COLO668 (cell line): ENCODE measurements at regions not wholly inside any gene's neighbourhood (a gene's known extent, or its start where the extent isn't known, plus 50 kb on each side); places are given as distances from the start of the nearest gene placed in this dataset.

Experiments used
- DNase-seq: peaks from one replicate; lab custom pipeline; 2025; ENCODE audit not compliant: unreplicated experiment; lab: John Stamatoyannopoulos, UW

DNA sequence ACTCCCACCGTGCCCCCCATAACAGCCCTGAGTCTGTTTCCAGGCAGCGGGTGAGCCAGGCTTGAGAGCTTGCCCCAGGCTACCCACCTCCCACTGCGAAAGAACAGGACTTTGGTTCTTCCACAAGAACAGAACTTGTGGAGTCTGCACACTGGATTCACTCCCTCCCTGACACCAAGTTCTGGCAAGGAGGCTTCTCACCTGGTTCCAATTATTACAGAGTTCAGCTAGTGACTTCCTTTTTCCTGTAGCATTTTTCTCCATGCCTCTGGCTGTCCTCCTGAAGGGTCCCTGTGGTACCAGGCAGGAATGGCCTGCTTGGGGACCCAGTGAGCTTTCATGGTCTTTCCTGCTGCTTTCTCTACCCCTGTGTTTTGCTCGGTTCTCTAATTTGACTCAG lies 208.6 kb upstream of the SFRP2 start:
- no peak for DNase-seq

DNA sequence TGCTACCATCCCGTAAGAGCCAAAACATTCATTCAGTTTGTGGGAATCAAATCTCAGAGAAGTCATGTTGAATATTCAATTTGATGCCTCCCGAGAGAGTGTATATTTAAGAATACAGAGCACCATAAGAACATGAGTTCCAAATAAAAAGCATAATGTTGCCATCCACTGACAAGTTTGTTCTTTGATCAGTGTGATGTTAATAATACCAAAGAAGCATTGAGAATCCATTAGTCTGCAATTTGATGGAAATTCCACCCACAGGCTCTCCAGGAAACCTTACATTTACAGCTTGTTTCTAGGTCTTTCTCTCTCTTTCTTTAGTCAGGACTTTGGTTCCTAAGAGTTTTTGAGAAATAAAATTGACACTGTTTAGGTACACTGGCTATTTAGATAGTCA lies 200.6 kb upstream of the SFRP2 start:
- DNase-seq, result no peak

DNA sequence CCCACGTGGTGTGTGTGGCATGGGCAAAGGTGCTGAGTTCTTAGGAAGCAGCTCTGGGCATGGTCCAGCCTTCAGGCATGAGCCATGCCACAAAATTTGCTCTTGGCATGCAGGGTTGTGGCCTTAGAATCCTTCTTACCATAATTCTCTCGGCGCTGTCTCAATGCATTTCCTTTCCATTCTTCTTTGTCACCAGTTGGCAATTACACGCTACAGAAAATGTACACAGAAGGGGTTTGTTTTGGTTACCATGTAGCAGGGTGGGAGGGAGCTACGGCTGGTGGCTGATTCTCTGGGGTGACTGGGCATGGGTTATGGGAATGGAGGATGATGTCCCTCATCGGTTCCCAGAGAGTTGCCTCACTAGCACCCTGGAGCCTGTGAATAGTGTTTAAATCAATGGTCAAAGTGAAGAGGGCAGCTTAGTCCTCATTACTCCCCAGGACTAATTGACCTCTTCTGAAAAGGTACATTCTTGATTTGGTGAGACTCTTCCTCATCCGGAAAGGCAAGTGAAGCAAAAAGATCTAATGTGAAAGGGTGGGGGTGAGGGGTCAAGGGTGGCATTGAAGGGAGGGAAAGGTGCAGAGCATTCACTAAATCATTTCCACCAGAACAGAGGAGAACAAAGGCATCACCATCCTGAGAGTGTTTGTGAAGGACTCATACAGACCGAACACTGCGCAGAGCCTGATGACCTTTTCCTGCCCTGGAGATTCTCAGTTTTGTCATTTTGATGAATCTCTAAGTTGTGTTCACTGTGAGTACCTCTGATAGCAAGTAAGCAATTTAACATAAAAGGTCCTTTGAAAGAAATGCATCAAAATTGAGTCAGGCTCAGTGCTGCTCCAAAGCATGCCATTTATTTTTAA lies 199.8 kb upstream of the SFRP2 start:
- DNase-seq, result no peak

DNA sequence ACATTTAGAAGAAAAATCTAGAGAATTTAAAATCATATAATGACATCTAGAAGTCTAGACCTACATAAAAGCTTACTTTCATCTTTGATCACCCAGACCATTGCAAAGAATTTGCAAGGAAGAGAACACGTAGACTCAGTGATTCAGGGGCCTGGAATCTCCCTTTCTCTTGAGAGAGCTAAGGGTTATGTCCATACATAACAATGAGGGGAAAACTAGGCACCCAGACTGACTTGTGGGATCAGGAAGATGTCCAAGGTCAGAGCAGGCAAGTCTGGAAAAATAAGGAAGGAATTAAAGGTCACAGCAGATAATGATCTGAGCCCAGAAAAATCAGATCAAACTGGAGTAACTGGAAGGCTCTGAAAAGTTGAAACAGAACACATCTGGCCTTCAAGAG lies 198.4 kb upstream of the SFRP2 start:
- no peak for DNase-seq

DNA sequence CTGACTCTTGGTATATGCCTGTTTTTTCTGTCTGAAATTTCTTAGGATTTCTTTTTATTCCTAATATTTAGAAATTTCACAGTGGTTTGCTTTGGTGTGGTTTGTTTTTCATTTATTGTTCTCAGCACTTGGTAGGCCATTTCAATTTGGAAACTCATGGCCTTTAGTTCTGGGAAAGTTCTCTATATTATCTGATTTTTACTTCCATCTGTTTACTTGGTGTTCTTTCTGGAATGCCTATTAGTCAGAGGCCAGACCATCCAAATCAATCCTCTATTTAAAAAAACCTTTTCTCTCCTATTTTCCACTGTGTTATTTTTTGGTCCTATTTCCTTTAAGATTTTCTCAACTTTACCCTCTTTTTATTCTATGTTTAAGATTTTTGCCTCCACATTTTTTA lies 188.1 kb upstream of the SFRP2 start:
- DNase-seq, result no peak

DNA sequence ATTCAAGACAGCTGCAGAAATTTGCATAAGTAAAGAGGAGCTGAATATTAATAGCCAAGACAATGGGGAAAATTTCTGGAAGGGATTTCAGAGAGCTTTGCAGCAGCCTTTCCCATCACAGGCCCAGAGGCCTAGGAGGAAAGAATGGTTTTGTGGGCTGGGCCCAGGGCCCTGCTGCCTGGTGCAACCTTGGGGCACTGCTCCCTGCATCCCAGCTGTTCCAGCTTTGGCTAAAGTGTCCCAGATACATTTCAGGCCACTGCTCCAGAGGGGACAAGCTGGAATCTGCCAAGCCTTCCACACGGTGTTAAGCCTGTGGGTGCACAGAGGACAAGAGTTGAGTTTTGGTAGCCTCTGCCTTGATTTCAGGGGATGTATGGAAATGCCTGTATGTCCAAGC lies 185.6 kb upstream of the SFRP2 start:
- no peak for DNase-seq

DNA sequence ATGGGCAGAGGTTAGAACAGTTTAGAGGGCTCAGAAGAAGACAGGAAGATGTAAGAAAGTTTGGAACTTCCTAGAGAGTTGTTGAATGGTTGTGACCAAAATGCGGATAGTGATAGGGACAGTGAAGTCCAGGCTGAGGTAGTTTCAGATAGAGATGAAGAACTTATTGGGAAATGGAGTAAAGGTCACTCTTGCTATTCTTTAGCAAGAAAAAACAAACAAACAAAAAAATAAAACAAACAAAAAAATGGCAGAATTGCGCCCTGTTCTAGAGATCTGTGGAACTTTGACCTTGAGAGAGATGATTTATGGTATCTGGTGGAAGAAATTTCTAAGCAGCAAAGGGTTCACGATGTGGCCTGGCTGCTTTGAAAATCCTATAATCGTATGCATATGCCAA lies 185.1 kb upstream of the SFRP2 start:
- DNase-seq, result no peak

DNA sequence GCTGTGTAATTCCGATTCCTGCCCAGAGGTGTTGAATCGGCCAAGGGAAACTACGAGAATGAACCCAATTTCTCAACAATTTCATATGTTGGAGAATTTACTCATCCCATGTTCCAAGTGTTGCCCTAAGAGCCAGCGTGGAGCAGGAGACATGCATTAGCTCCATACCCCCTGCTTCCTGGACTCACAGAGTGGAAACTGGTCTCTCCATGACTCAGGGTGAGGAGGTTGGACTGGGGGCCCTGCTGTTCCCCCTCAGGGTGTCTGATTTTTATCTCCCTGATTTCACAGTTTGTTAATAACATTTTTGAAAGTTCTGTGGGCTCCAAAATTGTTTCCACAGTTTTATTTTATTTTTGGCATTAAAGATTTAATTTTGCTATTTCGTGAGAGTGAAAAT lies 183.0 kb upstream of the SFRP2 start:
- DNase-seq, result no peak

DNA sequence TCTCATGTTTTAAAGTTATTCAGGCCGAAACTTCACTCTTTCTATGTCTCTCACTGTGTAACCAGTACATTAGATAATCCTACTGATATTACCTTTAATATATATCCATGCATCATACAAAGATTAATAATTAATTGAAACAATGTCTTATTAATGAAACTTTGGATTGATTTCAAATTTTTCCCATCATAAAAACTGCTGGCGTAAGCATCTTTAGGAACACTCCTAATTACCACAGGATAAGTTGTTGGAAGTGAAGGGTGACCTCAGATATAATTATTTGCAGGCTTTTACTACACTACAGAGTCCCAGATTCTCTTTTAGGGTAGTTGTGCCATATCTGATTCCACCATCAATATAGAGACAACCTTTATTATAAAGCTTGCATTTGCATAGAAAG lies 181.3 kb upstream of the SFRP2 start:
- no peak for DNase-seq

DNA sequence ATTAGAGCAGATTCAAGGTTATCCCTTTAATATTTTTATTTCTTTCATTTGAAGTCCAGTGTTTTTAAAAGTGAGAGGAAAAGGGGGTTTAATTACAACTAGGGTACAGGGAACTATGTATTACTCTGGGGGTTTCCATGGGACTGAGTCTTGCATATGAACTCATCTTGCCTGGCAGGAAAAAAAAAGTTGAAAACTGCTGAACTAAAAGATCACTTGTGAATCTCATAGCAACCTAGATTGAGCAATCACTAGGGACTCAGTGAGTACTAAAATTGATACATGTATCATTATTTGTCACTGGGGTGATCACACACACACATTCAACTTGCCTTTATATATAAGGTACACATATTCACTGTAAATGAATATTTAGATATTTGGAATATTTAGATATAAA lies 180.7 kb upstream of the SFRP2 start:
- no peak for DNase-seq

DNA sequence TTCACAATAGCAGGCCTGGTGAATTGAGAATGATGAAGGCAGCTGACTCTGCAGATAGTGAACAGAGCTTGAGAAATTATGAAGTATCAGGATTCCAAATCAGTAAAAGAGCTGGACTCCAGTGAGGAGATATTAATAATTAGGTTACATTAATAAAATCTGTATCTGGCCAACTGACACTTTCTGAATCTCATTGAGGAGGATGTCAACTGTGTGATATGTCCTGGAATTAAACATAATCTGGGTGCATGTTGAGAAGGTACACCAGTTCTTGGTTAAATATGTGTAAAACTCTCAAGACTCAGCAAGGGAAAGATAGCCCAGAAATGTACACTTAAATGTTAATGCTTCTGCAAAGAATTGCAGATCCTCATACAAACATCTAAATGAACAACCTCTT lies 177.8 kb upstream of the SFRP2 start:
- DNase-seq, result no peak

DNA sequence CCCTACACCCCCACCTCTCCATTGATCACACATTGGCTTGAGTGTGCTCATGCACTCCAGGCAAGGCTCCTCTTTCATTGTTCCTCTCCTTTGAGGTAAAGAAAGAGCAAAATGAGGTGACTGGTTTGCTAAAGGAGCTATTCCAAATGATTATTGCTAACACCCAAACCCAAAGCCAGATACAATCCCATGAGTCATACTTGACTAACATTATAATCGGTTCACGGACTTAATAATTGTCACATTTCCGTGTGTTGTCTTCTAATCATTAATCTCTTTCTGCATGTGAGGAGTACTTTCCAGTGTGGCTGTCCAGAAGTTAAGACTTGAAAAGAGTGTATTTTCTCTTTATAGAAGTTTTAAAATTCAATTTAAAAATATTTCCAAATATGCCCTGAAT lies 174.3 kb upstream of the SFRP2 start:
- no peak for DNase-seq

DNA sequence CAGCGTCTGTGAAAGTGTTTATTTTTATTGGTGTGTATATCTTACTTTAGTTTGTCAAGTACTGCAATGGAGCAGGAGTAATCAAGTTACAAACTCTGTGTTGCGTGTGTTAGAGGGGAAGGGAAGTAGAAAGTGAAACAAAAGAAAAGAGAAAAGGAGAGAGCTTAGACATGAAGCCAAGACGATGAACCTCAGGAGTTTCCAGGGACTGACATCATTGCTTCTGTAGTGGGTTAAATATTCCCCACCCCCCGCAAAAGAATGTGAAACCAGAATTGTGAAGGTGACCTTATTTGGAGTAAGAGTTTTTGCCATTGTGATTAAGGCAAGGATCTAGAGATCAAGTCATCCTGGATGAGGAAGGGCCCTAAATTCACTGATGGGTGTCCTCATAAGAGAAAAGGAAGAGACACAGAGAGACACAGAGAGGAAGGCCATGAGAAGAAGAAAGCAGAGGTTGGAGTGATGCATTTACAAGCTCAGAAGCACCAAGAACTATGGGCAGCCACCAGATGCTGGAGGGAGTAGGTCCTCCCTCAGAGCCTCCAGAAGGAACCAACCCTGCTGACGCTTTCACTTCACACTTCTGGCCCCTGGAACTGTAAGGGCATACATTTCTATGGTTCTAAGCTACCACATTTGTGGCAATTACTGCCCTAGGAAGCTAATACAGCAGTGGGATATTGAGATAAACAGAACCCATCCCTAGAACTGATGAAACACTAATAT lies 173.6 kb upstream of the SFRP2 start:
- DNase-seq, result no peak

DNA sequence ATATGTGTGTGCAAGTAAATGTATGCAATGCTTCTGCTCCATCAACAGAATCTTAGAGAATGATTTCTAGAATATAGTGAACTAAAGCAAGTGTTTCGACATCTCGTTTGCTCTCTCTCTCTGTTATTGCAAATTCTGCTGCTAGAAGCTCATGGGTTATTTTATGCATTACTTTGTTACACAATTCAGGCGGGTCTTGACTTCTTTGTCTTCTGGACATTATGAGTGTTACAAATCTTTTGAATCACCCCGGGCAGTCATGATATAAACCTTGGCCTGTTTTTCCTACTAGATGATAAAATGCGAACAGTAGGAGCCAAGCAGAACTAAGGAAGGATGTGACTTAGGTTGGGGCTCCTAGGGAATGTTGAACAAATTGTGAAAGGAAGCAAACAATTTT lies 166.4 kb upstream of the SFRP2 start:
- no peak for DNase-seq

DNA sequence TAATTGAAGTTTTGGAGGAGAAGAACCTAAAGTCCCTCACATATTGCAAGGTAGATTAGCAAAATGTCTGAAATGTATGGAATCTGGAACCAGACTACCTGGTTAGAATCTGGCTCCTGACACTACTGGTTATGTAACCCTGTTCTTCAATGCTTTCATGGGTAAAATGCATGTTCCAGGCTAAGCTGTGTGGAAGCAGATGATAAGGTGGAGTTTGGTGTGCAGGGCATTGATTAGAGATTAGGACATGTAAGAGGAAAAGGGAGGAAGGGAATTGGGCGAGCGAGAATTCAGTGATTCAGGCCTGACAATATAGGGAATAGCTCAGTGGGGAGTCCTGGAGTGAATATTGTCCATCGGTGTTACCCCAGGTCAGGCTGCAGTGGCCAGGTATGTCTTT lies 165.8 kb upstream of the SFRP2 start:
- DNase-seq, result no peak

DNA sequence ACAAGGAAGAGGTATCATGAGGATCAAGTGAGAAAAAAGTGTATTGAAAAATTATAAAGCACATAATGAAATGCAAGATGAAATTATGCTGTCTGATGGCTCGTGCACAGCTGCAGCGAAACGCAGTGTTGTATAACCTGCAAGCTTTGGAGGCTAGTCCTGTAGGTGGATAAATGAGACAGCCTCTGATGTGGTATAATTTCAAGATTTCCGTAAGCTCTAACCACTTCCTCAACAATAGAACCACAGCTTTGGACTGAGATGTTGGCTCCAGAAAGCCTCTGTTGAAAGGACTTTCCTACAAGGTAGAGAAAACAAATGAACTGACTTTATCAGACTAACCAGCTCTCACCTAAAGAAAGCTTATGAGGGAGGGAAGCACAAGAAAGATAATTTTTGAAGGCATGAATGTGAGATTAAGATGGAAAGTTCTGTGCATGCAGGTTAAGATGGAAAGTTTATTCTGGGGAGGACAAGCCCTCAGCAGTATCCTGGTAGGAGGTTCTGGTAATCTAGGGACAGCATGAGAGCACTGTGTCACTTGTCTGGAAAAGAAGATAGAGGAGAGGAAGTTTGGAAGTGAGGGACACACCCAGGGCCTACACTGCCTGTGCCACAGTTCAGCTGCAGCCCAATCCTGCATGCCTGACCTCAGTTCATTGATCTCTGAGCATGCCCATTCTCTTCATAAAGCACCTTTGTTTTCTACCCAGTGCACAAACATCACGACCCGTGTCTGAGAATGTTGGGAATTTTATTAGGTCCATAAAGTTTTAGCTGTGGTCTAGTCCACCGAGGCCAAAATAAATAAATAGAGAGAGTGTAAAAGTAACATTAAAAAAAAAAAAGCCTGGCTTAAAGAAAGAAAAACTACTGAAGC lies 161.5 kb upstream of the SFRP2 start:
- DNase-seq, result no peak

DNA sequence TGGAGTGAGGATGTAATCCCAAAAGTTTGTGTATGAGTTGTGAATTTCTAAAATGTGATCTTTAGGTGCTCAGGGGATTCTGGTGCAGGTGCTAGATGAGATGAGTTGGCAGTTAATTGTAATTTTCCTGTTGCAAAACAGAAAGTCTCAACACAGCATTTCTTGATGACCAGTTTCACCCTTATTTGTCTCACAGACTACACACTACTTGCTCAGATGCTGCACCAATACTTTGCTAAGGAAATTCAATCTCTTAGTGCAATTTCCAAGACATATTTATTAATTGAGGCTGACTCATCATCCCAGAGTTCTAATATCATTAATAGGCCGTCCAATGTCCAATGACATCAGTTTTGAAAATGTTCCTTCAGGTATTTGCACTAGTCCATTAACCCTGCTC lies 159.2 kb upstream of the SFRP2 start:
- no peak for DNase-seq

DNA sequence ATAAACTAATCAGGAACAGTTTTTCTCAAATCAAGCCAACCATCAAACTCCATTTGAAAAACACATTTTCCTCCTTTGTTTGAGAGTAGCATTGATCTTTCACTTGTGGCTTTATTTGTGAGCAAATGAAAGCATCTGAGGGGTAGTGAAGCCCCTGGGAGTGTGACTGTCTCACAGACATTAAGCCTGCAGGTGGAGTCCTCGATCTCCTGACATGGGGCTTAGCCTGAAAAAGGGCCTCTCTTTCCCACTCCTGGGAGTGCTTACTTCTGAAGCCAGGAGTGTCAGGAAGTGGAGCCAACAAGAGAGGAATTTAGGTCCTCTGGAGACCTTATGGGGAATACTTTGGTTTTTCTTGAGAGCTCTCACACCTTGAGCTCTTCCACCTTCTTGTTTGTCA lies 158.2 kb upstream of the SFRP2 start:
- DNase-seq, result no peak

DNA sequence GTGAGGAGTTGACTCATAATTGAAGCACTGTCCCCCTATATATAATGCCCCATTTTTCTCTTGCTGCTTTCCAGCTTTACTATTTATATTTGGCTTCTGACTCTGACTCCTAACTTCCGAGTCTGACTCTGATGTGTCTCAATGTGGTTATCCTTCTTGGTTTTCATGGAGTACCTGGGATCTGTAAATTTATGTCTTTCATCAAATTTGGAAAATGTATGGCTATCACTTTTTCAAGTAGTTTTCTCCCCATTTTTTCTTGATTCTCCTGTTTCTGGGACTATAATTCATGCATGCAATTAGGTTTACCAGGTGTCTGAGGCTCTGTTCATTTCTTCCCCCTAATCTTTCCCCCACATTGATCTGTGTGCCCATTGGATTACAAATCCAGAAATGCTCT lies 156.8 kb upstream of the SFRP2 start:
- DNase-seq, result no peak

DNA sequence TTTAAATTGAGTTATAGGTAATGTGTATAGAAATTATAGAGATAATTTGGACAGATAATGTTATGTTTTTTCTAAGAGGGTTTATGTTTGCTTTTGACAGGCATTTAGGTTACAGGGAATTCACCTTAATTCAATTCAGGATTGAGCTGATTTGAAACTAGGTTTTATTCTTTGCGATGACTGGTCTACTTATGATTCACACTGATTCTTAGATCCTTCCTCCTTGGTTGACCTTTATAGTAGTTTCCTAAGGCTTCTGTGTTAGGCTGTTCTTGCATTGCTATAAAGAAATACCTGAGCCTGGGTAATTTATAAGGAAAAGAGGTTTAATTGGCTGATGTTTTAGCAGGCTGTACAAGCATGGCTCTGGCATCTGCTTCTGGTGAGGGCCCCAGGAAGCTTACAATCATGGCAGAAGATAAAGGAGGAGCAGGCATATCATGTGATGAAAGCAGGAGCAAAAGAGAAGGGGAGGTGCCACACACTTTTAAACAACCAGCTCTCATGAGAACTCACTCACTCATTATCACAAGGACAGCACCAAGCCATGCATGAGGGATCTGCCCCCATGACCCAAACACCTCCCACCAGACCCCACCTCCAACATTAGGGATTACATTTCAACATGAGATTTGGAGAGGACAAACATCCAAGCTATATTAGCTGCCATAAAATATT lies 155.0 kb upstream of the SFRP2 start:
- no peak for DNase-seq

DNA sequence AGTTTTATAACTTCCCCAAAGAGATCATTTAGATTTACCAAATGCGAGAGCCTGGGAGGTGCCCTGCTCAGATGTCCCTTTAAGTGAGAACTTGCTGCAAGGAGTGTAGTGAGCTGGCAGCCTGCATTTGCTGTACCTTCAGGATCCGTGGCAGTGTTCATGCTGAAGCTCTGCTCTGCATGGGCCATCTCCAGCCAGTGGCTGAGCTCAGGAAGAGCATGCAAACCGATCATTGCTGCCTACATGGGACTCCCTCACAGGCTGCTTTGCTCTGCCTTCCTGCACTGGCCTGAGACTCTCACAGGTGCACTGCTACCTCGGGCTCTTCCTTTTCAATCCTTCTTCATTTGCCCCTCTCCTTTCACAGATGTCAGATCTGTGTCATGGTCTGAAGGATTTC lies 152.0 kb upstream of the SFRP2 start:
- no peak for DNase-seq
